PC-9 (cell line): ENCODE measurements at regions not wholly inside any gene's neighbourhood (a gene's known extent, or its start where the extent isn't known, plus 50 kb on each side); places are given as distances from the start of the nearest gene placed in this dataset.
"Not testable (repeated sequence)": the region's sequence is repeated elsewhere in the genome, so short reads cannot be mapped to it uniquely, and the experiment has no call there.

Experiments
- BruUV-seq: library from RNA; stranded (reverse); fragments of 400-500 nt; replicated peaks from 2 replicates; lab custom pipeline; 2021; lab: Mats Ljungman, UMichigan
- CTCF ChIA-PET: fragments of 300-600 bp; sonication (Branson Sonifier 250); formaldehyde crosslinking; loops from one replicate; lab custom pipeline; 2022; ENCODE audit warnings: antibody characterized with exemption; lab: Charles Lee
- POLR2A ChIA-PET: fragments of 300-600 bp; sonication (Branson Sonifier 250); formaldehyde crosslinking; loops from one replicate; lab custom pipeline; 2022; ENCODE audit warnings: antibody characterized with exemption; ENCODE audit not compliant: unreplicated experiment; lab: Charles Lee
- DNase-seq, 2 experiments: peaks; one replicate each; pipeline versions ENCODE4 v3.0.0 to v3.0.0-alpha.2; 2015 to 2022; ENCODE audit warnings: mixed read lengths in 1 of 2
- H2AFZ ChIP-seq: fragments of 200-600 bp; sonication (generic); 2 replicates; pipeline ENCODE4 v1.8.1; 2017; ENCODE audit warnings: antibody characterized with exemption
- H3F3A ChIP-seq: fragments of 200-600 bp; sonication (generic); 2 replicates; pipeline ENCODE4 v1.8.1; 2017; ENCODE audit warnings: antibody characterized with exemption, mild to moderate bottlenecking, low read depth; ENCODE audit not compliant: insufficient read depth
- H3K27ac ChIP-seq: fragments of 200-600 bp; sonication (generic); 2 replicates; pipeline ENCODE4 v1.6.1; 2016; ENCODE audit warnings: mixed run types
- H3K27me3 ChIP-seq: fragments of 200-600 bp; sonication (generic); 2 replicates; pipeline ENCODE4 v1.6.1; 2016; ENCODE audit warnings: low read depth, mixed run types; ENCODE audit not compliant: insufficient read depth
- H3K36me3 ChIP-seq: fragments of 200-600 bp; sonication (generic); 2 replicates; pipeline ENCODE4 v1.6.1; 2016; ENCODE audit warnings: low read depth, mixed run types
- H3K4me1 ChIP-seq: fragments of 200-600 bp; sonication (generic); replicated peaks from 2 replicates; pipeline ENCODE4 v1.6.1; 2016; ENCODE audit warnings: mixed run types; ENCODE audit not compliant: insufficient read depth
- H3K4me2 ChIP-seq: fragments of 200-600 bp; sonication (generic); 2 replicates; pipeline ENCODE4 v1.6.1; 2017; ENCODE audit warnings: mixed run types
- H3K4me3 ChIP-seq: fragments of 200-600 bp; sonication (generic); 2 replicates; pipeline ENCODE4 v1.6.1; 2016; ENCODE audit warnings: mixed run types
- H3K79me2 ChIP-seq: fragments of 200-600 bp; sonication (generic); 2 replicates; pipeline ENCODE4 v1.6.1; 2017; ENCODE audit warnings: low read depth, mixed run types
- H3K9me2 ChIP-seq: fragments of 200-600 bp; sonication (generic); 2 replicates; pipeline ENCODE4 v1.8.1; 2017; ENCODE audit warnings: mild to moderate bottlenecking; ENCODE audit not compliant: insufficient read depth
- H3K9me3 ChIP-seq: fragments of 200-600 bp; sonication (generic); 2 replicates; pipeline ENCODE4 v1.8.1; 2016; ENCODE audit warnings: low read depth; ENCODE audit not compliant: insufficient read depth
- H4K20me1 ChIP-seq: fragments of 200-600 bp; sonication (generic); 2 replicates; pipeline ENCODE4 v1.8.1; 2017; ENCODE audit not compliant: insufficient read depth
- EZH2 ChIP-seq: fragments of 200-600 bp; sonication (generic); IDR thresholded peaks from 2 replicates; pipeline ENCODE4 v1.8.0; 2017; ENCODE audit warnings: antibody characterized with exemption, low read depth
- intact Hi-C: fragments of 100-400 bp; cut with micrococcal nuclease; formaldehyde crosslinking; loops from one replicate; pipeline ENCODE4 v1.10.0; 2022; ENCODE audit not compliant: unreplicated experiment
- TF ChIP-seq, protein P1 (sequence below): fragments of 200-600 bp; sonication (generic); conservative IDR thresholded peaks from 2 replicates; pipeline ENCODE4 v1.6.1; 2017; ENCODE audit warnings: mixed run types, antibody characterized with exemption, mild to moderate bottlenecking, moderate library complexity

DNA sequence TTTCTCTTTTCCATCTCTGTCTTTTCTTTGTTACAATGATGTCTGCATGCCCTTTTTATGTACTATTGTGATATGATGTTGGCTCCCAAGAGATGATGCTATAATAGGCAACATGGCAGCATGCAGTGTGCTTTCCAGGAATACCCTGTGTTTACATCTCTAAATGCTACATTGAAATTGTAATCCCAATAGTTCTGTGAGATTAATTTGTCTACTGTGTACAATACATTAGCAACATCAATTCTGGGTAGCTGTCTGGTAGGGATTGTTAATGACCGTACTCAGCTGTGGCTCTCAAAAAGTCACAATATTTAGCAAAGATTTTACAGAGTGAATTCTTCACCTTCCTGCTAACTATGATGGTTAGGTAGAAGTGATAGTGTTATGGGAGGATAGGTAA lies 225.6 kb upstream of the MMS22L start:
- Histone ChIP-seq H3K27ac (no peak overlapping the region), H3F3A (no peaks in the 10 kb centered on the region), H4K20me1 (no peaks in the 10 kb centered on the region), H3K9me3 (no peaks in the 10 kb centered on the region), H3K9me2 (0 out of 2 replicates have a peak, but pooled peaks cover 3% of the 10 kb centered on the region), H3K27me3 (no peaks in the 10 kb centered on the region), H3K4me3 (no peak overlapping the region), H3K79me2 (no peaks in the 10 kb centered on the region), H3K36me3 (no peaks in the 10 kb centered on the region), H3K4me1 (no peaks in the 10 kb centered on the region), H3K4me2 (no peak overlapping the region), H2AFZ (no peak overlapping the region)
- ChIA-PET POLR2A (no interaction called here), CTCF (no interaction called here)
- no TSS peak for BruUV-seq
- intact Hi-C loops, result no loop called here
- no peak for DNase-seq
- TF ChIP-seq, protein P1, sequence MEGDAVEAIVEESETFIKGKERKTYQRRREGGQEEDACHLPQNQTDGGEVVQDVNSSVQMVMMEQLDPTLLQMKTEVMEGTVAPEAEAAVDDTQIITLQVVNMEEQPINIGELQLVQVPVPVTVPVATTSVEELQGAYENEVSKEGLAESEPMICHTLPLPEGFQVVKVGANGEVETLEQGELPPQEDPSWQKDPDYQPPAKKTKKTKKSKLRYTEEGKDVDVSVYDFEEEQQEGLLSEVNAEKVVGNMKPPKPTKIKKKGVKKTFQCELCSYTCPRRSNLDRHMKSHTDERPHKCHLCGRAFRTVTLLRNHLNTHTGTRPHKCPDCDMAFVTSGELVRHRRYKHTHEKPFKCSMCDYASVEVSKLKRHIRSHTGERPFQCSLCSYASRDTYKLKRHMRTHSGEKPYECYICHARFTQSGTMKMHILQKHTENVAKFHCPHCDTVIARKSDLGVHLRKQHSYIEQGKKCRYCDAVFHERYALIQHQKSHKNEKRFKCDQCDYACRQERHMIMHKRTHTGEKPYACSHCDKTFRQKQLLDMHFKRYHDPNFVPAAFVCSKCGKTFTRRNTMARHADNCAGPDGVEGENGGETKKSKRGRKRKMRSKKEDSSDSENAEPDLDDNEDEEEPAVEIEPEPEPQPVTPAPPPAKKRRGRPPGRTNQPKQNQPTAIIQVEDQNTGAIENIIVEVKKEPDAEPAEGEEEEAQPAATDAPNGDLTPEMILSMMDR, result no peak
- TF ChIP-seq EZH2, result no peak

DNA sequence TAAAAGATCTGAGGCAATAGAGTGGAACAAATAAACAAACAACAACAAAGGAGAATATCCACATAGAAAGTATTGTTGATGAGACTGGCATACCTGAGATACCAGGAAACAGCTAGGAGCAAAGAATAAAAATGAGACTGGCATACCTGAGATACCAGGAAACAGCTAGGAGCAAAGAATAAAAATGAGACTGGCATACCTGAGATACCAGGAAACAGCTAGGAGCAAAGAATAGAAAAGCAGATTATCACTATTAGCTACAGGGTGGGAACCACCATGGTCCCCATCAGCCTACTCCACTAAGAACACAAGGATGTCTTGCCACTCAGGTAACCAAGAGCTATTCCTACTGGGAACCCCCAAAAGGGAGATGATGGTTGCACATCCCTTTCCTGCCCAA lies 230.2 kb upstream of the MMS22L start:
- H3K27me3 ChIP-seq, H4K20me1 ChIP-seq, H2AFZ ChIP-seq, BruUV-seq, H3F3A ChIP-seq, H3K79me2 ChIP-seq, DNase-seq, H3K27ac ChIP-seq, H3K9me2 ChIP-seq, H3K36me3 ChIP-seq, H3K4me3 ChIP-seq, H3K4me2 ChIP-seq, H3K9me3 ChIP-seq, intact Hi-C loops, H3K4me1 ChIP-seq: not testable (repeated sequence)
- ChIA-PET CTCF (interaction anchor here (0.5 kb wide), 1 partner anchor 673 kb away, joined by 3 read pairs; no protein-coding TSS in a partner anchor), POLR2A (interaction anchor here (0.6 kb wide), 1 partner anchor 453 kb away, joined by 5 read pairs; no protein-coding TSS in a partner anchor)

DNA sequence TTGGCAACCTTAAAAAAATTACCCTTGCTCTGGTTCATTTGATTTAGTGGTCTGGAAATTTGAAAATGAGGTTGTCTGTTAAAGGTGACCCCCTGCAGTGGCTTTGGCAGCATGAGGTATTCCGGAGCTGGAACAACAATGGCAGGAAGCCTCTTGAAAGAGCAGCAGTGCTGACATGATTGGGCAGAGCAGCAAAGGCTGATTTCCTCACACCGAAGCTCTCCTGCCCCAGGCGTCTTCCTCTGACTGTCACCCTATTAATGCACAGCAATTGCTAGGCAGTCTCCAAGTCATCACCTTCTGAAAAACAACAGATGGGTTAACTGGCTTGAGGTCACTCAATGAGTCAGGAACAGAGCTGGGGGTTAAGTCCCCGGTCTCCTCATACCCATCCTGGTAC lies 241.8 kb upstream of the MMS22L start:
- no peaks in the 10 kb centered on the region for H3K36me3 ChIP-seq
- H4K20me1 ChIP-seq, result no peaks in the 10 kb centered on the region
- H3F3A ChIP-seq, result no peaks in the 10 kb centered on the region
- no peak for DNase-seq
- H3K4me3 ChIP-seq, result no peak overlapping the region
- H3K9me2 ChIP-seq, result no peaks in the 10 kb centered on the region; the same call in 1 of the 2 replicates
- H3K79me2 ChIP-seq, result no peaks in the 10 kb centered on the region
- TF ChIP-seq EZH2, result no peak
- TF ChIP-seq, protein P1, result no peak
- H3K4me2 ChIP-seq, result no peak overlapping the region
- H3K27ac ChIP-seq, result no peak overlapping the region
- no peak overlapping the region for H2AFZ ChIP-seq
- CTCF ChIA-PET, result no interaction called here
- POLR2A ChIA-PET, result no interaction called here
- intact Hi-C loops, result no loop called here
- no peaks in the 10 kb centered on the region for H3K27me3 ChIP-seq
- no peaks in the 10 kb centered on the region for H3K4me1 ChIP-seq
- no peaks in the 10 kb centered on the region for H3K9me3 ChIP-seq
- no TSS peak for BruUV-seq

DNA sequence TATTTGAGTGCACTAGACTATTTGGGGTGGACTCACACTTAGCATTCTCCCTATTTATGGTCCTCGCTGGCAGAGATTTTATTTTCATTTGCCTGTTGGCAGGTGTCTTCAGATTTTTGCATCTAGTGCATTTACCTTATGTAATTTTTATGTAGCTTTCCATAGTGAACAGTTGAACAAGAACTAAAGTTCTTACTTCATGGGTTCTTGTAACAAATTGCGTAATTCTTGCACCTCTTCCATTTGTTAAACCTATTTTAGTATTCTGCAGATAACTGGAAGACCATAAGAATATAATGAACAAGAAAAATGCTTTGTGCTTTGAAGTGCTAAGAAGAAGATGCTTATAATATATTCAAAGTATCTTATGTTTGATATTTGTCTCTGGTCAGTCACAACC lies 252.8 kb upstream of the MMS22L start:
- Histone ChIP-seq H3K9me2 (no peaks in the 10 kb centered on the region), H3K79me2 (no peaks in the 10 kb centered on the region), H3K4me3 (no peak overlapping the region), H2AFZ (no peak overlapping the region), H3K27me3 (no peaks in the 10 kb centered on the region), H3F3A (no peaks in the 10 kb centered on the region), H3K36me3 (no peaks in the 10 kb centered on the region), H4K20me1 (no peaks in the 10 kb centered on the region), H3K4me2 (no peak overlapping the region), H3K27ac (no peak overlapping the region), H3K4me1 (no peaks in the 10 kb centered on the region), H3K9me3 (no peaks in the 10 kb centered on the region)
- POLR2A ChIA-PET, result no interaction called here
- CTCF ChIA-PET, result no interaction called here
- TF ChIP-seq, protein P1, result no peak
- TF ChIP-seq EZH2, result no peak
- no TSS peak for BruUV-seq
- no peak for DNase-seq
- intact Hi-C loops, result no loop called here
